Tibial nerve (tissue), 3 donors: ENCODE measurements at regions not wholly inside any gene's neighbourhood (a gene's known extent, or its start where the extent isn't known, plus 50 kb on each side); places are given as distances from the start of the nearest gene placed in this dataset.

ENCODE experiments used
- POLR2A ChIP-seq, 2 donors: fragments of 450-650 bp; IDR thresholded peaks; one replicate each; pipeline ENCODE4 v1.6.1; 2017; ENCODE audit warnings: antibody characterized with exemption in 2 of 2, mild to moderate bottlenecking in 2 of 2, moderate library complexity in 2 of 2
- TF ChIP-seq, protein P1 (sequence below), 5 experiments: fragments of 200-600 bp in 3 of 5; fragments of 450-650 bp in 2 of 5; sonication (generic) in 3 of 5; IDR thresholded peaks; one replicate each; pipeline ENCODE4 v1.5.1; 2016 to 2019; ENCODE audit warnings: antibody characterized with exemption in 5 of 5, mild to moderate bottlenecking in 3 of 5, moderate library complexity in 2 of 5

DNA sequence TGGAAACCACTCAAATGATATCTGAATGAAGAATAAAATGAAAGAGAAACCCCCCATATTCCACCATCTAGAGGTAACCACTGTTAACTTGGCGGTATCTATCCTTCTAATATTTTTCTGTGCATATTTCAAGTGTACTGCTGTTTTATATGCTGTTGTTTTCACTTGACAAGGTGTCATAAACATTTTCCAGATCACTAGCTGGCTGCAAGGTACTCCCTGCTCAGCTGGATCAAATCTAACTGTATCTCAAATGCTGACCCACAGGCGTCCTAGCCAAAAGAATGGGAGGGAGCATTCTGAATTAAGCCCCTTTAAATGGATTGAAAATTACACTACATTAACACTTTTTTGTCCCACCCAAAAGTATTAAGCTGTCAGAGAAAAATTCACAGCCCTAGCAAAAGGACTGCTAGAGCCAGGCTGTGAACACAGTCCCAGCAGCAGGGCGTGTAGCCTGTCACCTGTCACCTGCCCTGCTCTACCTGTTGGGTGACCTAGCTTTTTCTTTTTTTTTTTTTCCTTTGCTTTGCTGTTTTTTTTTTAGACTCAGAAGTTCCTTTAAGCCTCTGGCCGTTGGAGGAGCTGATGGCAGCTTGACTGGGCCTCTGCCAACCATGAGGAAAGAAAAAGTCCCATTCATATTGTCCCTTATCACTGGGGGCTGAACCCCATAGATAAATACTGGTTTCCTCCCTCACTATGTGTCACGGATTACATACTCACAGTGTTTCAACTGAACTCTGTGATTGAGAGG is 93.7 kb upstream of the TSC22D2 start:
- TF ChIP-seq, protein P1, sequence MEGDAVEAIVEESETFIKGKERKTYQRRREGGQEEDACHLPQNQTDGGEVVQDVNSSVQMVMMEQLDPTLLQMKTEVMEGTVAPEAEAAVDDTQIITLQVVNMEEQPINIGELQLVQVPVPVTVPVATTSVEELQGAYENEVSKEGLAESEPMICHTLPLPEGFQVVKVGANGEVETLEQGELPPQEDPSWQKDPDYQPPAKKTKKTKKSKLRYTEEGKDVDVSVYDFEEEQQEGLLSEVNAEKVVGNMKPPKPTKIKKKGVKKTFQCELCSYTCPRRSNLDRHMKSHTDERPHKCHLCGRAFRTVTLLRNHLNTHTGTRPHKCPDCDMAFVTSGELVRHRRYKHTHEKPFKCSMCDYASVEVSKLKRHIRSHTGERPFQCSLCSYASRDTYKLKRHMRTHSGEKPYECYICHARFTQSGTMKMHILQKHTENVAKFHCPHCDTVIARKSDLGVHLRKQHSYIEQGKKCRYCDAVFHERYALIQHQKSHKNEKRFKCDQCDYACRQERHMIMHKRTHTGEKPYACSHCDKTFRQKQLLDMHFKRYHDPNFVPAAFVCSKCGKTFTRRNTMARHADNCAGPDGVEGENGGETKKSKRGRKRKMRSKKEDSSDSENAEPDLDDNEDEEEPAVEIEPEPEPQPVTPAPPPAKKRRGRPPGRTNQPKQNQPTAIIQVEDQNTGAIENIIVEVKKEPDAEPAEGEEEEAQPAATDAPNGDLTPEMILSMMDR (IDR thresholded peaks at IDR 0.05) = no peak
- TF ChIP-seq POLR2A (IDR thresholded peaks at IDR 0.05) = no peak
